H1 (cell line): ENCODE measurements at regions not wholly inside any gene's neighbourhood (a gene's known extent, or its start where the extent isn't known, plus 50 kb on each side); places are given as distances from the start of the nearest gene placed in this dataset.

Experiments
- EP300 ChIP-seq, 2 experiments: IDR thresholded peaks; 1 replicate in 1 of 2; 2 replicates in 1 of 2; pipeline ENCODE4 v1.6.1; 2011 to 2012; ENCODE audit warnings: low read depth in 2 of 2, low read length in 2 of 2, mild to moderate bottlenecking in 2 of 2, borderline replicate concordance in 1 of 2, inconsistent platforms in 1 of 2, moderate library complexity in 1 of 2
- GTF2F1 ChIP-seq: IDR thresholded peaks from 2 replicates; pipeline ENCODE4 v1.6.1; 2012; ENCODE audit warnings: low read depth, low read length, improper control_type of control experiment, borderline replicate concordance
- KDM4A ChIP-seq: IDR thresholded peaks from one replicate; pipeline ENCODE4 v1.7.1; 2012; ENCODE audit warnings: low read depth, mild to moderate bottlenecking, moderate library complexity, low read length, inconsistent platforms; ENCODE audit not compliant: severe bottlenecking
- TEAD4 ChIP-seq: IDR thresholded peaks from 2 replicates; pipeline ENCODE4 v1.6.1; 2012; ENCODE audit warnings: low read depth, low read length, inconsistent platforms, mixed read lengths

GRCh38 chr4:77501240-77501639 is 104.4 kb upstream of the CXCL13 start (continued):
- TF ChIP-seq KDM4A (no peak), GTF2F1 (no peak), TEAD4 (no peak), EP300 (IDR thresholded peaks at IDR 0.05; ENCODE audit: borderline replicate concordance in 1 of 2, low read depth in 2 of 2, low read length in 2 of 2) (no peak)
